Ovary (tissue), 3 donors: ENCODE measurements at regions not wholly inside any gene's neighbourhood (a gene's known extent, or its start where the extent isn't known, plus 50 kb on each side); places are given as distances from the start of the nearest gene placed in this dataset.

ENCODE experiments used
- EP300 ChIP-seq: sonication (generic); formaldehyde crosslinking; IDR thresholded peaks from one replicate; pipeline ENCODE4 v1.6.1; 2017; ENCODE audit warnings: antibody characterized with exemption
- POLR2A ChIP-seq: fragments of 450-650 bp; IDR thresholded peaks from one replicate; pipeline ENCODE4 v1.6.1; 2017; ENCODE audit warnings: antibody characterized with exemption, mild to moderate bottlenecking, moderate library complexity
- TF ChIP-seq, protein P1 (sequence below), 3 donors: fragments of 450-650 bp in 2 of 3; fragments of 200-600 bp in 1 of 3; IDR thresholded peaks; one replicate each; pipeline versions ENCODE4 v1.5.1 to v1.8.0; 2016 to 2022; ENCODE audit warnings: antibody characterized with exemption in 3 of 3, mild to moderate bottlenecking in 1 of 3
- donor health status: DM: no; HTN: no; CAD: no.

DNA sequence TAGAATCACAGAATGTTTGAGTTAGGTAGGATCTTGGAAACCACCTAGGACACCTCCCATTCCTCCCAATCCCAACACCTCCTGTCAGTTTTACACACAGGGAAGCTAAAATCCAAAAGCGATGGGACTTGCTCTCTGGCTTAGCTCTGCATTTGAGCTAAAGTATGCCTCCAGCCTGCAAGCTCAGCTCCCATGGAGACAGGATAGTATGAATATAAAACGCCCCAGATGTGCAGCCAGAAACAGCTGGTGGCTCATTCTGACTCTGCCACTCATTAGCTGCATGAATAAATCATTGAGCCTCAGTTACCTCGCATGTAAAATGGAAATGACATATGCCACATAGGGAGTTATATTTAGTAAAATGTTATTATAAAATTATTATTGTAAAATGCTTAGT lies 336.0 kb downstream of the SUCLA2 start:
- TF ChIP-seq POLR2A (no peak), EP300 (no peak)
- TF ChIP-seq, protein P1, sequence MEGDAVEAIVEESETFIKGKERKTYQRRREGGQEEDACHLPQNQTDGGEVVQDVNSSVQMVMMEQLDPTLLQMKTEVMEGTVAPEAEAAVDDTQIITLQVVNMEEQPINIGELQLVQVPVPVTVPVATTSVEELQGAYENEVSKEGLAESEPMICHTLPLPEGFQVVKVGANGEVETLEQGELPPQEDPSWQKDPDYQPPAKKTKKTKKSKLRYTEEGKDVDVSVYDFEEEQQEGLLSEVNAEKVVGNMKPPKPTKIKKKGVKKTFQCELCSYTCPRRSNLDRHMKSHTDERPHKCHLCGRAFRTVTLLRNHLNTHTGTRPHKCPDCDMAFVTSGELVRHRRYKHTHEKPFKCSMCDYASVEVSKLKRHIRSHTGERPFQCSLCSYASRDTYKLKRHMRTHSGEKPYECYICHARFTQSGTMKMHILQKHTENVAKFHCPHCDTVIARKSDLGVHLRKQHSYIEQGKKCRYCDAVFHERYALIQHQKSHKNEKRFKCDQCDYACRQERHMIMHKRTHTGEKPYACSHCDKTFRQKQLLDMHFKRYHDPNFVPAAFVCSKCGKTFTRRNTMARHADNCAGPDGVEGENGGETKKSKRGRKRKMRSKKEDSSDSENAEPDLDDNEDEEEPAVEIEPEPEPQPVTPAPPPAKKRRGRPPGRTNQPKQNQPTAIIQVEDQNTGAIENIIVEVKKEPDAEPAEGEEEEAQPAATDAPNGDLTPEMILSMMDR (IDR thresholded peaks at IDR 0.05), result no peak
